ENCODE measurements at regions not wholly inside any gene's neighbourhood (a gene's known extent, or its start where the extent isn't known, plus 50 kb on each side); places are given as distances from the start of the nearest gene placed in this dataset.

DNA sequence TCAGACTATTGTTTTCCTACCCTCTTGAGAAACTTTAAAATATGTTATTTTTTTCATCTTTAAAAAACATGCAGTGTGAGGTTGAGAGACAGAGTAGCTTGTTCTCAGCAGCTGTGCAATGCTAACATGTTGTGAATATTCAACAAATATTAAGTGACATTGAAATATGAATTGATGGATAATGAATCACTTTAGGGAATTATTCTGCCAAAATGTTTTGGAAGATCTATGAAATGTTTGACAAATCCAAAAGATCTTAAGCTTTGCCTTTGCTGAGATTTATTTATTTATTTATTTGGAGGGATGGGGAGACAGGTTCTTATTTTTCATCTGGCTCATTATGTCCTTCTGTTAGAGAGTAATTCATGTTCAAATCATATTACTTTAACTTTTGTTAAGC is 680.1 kb upstream of the CXADR start:
- Histone ChIP-seq H4K20me1 (replicated peaks; ENCODE audit: insufficient read depth) (no peaks in the 10 kb centered on the region), H3K27me3 (ENCODE audit: insufficient read depth) (no peaks in the 10 kb centered on the region), H2AFZ (no peak overlapping the region), H3K4me2 (no peak overlapping the region), H3K4me1 (ENCODE audit: insufficient read depth) (peaks cover 33% of the 10 kb centered on the region), H3K4me3 (no peak overlapping the region), H3K79me2 (replicated peaks; ENCODE audit: insufficient read depth) (no peaks in the 10 kb centered on the region), H3K9me2 (ENCODE audit: insufficient read depth) (no peaks in the 10 kb centered on the region), H3K27ac (ENCODE audit: low read depth) (no peak overlapping the region), H3F3A (replicated peaks; ENCODE audit: low read depth) (no peaks in the 10 kb centered on the region), H3K36me3 (ENCODE audit: insufficient read depth) (no peaks in the 10 kb centered on the region)
- DNase-seq (ENCODE audit: low spot score) = no peak
- H3K27ac Mint-ChIP-seq = no peak overlapping the region
- peaks cover 44% of the 10 kb centered on the region for H3K4me1 Mint-ChIP-seq
- no peak for ATAC-seq
- H3K36me3 Mint-ChIP-seq (ENCODE audit: low read depth) = no peaks in the 10 kb centered on the region
- no peak overlapping the region for H3K4me3 Mint-ChIP-seq
- TF ChIP-seq EZH2 (IDR thresholded peaks at IDR 0.05; ENCODE audit: low read depth, unreplicated experiment) (no peak), JUNB (IDR thresholded peaks at IDR 0.05; ENCODE audit: unreplicated experiment) (no peak), POLR2AphosphoS5 (IDR thresholded peaks at IDR 0.05; ENCODE audit: low read depth) (no peak), EZH2phosphoT487 (IDR thresholded peaks at IDR 0.05; ENCODE audit: unreplicated experiment) (no peak), NANOG (IDR thresholded peaks at IDR 0.05; ENCODE audit: borderline replicate concordance) (no peak), ZNF114 (CRISPR knock-in tag; IDR thresholded peaks at IDR 0.05) (no peak), CREB1 (CRISPR knock-in tag; IDR thresholded peaks at IDR 0.05; ENCODE audit: low read depth) (no peak), STAT1 (IDR thresholded peaks at IDR 0.05; ENCODE audit: unreplicated experiment) (no peak)
- TF ChIP-seq, protein P1, sequence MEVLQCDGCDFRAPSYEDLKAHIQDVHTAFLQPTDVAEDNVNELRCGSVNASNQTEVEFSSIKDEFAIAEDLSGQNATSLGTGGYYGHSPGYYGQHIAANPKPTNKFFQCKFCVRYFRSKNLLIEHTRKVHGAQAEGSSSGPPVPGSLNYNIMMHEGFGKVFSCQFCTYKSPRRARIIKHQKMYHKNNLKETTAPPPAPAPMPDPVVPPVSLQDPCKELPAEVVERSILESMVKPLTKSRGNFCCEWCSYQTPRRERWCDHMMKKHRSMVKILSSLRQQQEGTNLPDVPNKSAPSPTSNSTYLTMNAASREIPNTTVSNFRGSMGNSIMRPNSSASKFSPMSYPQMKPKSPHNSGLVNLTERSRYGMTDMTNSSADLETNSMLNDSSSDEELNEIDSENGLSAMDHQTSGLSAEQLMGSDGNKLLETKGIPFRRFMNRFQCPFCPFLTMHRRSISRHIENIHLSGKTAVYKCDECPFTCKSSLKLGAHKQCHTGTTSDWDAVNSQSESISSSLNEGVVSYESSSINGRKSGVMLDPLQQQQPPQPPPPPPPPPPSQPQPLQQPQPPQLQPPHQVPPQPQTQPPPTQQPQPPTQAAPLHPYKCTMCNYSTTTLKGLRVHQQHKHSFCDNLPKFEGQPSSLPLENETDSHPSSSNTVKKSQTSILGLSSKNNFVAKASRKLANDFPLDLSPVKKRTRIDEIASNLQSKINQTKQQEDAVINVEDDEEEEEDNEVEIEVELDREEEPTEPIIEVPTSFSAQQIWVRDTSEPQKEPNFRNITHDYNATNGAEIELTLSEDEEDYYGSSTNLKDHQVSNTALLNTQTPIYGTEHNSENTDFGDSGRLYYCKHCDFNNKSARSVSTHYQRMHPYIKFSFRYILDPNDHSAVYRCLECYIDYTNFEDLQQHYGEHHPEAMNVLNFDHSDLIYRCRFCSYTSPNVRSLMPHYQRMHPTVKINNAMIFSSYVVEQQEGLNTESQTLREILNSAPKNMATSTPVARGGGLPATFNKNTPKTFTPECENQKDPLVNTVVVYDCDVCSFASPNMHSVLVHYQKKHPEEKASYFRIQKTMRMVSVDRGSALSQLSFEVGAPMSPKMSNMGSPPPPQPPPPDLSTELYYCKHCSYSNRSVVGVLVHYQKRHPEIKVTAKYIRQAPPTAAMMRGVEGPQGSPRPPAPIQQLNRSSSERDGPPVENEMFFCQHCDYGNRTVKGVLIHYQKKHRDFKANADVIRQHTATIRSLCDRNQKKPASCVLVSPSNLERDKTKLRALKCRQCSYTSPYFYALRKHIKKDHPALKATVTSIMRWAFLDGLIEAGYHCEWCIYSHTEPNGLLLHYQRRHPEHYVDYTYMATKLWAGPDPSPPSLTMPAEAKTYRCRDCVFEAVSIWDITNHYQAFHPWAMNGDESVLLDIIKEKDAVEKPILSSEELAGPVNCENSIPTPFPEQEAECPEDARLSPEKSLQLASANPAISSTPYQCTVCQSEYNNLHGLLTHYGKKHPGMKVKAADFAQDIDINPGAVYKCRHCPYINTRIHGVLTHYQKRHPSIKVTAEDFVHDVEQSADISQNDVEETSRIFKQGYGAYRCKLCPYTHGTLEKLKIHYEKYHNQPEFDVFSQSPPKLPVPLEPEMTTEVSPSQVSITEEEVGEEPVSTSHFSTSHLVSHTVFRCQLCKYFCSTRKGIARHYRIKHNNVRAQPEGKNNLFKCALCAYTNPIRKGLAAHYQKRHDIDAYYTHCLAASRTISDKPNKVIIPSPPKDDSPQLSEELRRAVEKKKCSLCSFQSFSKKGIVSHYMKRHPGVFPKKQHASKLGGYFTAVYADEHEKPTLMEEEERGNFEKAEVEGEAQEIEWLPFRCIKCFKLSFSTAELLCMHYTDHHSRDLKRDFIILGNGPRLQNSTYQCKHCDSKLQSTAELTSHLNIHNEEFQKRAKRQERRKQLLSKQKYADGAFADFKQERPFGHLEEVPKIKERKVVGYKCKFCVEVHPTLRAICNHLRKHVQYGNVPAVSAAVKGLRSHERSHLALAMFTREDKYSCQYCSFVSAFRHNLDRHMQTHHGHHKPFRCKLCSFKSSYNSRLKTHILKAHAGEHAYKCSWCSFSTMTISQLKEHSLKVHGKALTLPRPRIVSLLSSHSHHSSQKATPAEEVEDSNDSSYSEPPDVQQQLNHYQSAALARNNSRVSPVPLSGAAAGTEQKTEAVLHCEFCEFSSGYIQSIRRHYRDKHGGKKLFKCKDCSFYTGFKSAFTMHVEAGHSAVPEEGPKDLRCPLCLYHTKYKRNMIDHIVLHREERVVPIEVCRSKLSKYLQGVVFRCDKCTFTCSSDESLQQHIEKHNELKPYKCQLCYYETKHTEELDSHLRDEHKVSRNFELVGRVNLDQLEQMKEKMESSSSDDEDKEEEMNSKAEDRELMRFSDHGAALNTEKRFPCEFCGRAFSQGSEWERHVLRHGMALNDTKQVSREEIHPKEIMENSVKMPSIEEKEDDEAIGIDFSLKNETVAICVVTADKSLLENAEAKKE (CRISPR knock-in tag; IDR thresholded peaks at IDR 0.05) = no peak
- TF ChIP-seq, protein P2, sequence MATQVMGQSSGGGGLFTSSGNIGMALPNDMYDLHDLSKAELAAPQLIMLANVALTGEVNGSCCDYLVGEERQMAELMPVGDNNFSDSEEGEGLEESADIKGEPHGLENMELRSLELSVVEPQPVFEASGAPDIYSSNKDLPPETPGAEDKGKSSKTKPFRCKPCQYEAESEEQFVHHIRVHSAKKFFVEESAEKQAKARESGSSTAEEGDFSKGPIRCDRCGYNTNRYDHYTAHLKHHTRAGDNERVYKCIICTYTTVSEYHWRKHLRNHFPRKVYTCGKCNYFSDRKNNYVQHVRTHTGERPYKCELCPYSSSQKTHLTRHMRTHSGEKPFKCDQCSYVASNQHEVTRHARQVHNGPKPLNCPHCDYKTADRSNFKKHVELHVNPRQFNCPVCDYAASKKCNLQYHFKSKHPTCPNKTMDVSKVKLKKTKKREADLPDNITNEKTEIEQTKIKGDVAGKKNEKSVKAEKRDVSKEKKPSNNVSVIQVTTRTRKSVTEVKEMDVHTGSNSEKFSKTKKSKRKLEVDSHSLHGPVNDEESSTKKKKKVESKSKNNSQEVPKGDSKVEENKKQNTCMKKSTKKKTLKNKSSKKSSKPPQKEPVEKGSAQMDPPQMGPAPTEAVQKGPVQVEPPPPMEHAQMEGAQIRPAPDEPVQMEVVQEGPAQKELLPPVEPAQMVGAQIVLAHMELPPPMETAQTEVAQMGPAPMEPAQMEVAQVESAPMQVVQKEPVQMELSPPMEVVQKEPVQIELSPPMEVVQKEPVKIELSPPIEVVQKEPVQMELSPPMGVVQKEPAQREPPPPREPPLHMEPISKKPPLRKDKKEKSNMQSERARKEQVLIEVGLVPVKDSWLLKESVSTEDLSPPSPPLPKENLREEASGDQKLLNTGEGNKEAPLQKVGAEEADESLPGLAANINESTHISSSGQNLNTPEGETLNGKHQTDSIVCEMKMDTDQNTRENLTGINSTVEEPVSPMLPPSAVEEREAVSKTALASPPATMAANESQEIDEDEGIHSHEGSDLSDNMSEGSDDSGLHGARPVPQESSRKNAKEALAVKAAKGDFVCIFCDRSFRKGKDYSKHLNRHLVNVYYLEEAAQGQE (IDR thresholded peaks at IDR 0.05; ENCODE audit: unreplicated experiment) = no peak
- TF ChIP-seq, protein P3, sequence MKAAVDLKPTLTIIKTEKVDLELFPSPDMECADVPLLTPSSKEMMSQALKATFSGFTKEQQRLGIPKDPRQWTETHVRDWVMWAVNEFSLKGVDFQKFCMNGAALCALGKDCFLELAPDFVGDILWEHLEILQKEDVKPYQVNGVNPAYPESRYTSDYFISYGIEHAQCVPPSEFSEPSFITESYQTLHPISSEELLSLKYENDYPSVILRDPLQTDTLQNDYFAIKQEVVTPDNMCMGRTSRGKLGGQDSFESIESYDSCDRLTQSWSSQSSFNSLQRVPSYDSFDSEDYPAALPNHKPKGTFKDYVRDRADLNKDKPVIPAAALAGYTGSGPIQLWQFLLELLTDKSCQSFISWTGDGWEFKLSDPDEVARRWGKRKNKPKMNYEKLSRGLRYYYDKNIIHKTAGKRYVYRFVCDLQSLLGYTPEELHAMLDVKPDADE (IDR thresholded peaks at IDR 0.05) = no peak
- peaks cover 1% of the 10 kb centered on the region for H3K27me3 Mint-ChIP-seq (ENCODE audit: insufficient read depth, low read depth, poor library complexity)
- no peaks in the 10 kb centered on the region for H3K9me3 Mint-ChIP-seq

Measured in GM23338 (cell line).